AG09309 (cell line): ENCODE measurements at regions not wholly inside any gene's neighbourhood (a gene's known extent, or its start where the extent isn't known, plus 50 kb on each side); places are given as distances from the start of the nearest gene placed in this dataset.

Experiments
- DNase-seq: peaks from one replicate; pipeline ENCODE4 v3.0.0-alpha.2; 2010; ENCODE audit warnings: low read depth
- H3K4me3 ChIP-seq: 2 replicates; pipeline ENCODE4 v1.5.1; 2011; ENCODE audit warnings: mild to moderate bottlenecking, low read depth, low read length, moderate library complexity; ENCODE audit not compliant: control insufficient read depth
- CTCF ChIP-seq: IDR thresholded peaks from 2 replicates; pipeline ENCODE4 v1.5.1; 2011; ENCODE audit warnings: mild to moderate bottlenecking, low read depth, low read length, inconsistent platforms; ENCODE audit not compliant: insufficient read depth, control insufficient read depth; ENCODE audit errors: missing control alignments

DNA sequence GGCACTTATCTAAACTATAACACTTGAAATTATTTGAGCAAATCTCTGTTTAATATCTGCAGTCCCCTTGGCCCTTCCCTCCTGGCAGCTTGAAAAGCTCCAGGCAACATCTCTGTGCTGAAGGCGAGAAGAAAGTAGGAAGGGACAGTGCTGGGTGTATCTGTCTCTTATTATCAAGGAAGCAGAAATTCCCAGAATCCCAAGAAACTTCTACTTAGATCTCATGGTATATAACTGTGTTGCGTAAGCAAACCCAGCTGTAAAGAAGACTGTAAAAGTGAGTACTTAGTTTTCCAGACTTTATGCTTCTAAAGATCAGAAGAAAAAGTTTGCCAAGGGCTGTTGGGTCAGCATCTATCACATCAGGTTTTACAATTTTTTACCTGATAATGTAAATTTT, 1869.8 kb downstream of the MAT2B start:
- DNase-seq = no peak
- no peak for TF ChIP-seq CTCF
- H3K4me3 ChIP-seq = no peak overlapping the region

- DNase-seq = no peak
- no peak overlapping the region for H3K4me3 ChIP-seq
- no peak for TF ChIP-seq CTCF
Observed at GRCh38 chr5:165393839-165394238, 1888.4 kb downstream of the MAT2B start.

DNA sequence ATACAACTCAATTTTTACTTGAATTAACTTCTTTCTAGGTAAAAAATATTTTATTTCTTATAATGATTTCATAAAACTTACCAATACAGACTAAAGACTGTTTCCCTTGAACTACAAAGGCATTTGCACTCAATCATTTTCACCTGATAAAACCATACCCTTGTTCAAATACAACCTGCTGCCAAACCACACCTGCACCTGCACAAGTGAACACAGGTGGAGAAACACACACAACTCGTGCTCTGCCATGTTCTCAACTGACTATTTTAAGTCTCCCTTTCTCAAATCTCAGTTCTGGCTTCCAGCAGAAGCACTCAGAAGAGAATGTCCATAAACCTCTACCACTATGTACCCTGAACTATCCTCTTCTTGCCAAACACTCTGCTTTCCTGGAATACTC, 1892.1 kb downstream of the MAT2B start:
- no peak for DNase-seq
- no peak for TF ChIP-seq CTCF
- H3K4me3 ChIP-seq = no peak overlapping the region

- no peak for DNase-seq
- TF ChIP-seq CTCF = no peak
- no peak overlapping the region for H3K4me3 ChIP-seq
Observed at GRCh38 chr5:165400086-165400485, 1894.7 kb downstream of the MAT2B start.

- DNase-seq = no peak
- TF ChIP-seq CTCF = no peak
- H3K4me3 ChIP-seq = no peak overlapping the region
Observed at GRCh38 chr5:165404917-165405316, 1899.5 kb downstream of the MAT2B start.

DNA sequence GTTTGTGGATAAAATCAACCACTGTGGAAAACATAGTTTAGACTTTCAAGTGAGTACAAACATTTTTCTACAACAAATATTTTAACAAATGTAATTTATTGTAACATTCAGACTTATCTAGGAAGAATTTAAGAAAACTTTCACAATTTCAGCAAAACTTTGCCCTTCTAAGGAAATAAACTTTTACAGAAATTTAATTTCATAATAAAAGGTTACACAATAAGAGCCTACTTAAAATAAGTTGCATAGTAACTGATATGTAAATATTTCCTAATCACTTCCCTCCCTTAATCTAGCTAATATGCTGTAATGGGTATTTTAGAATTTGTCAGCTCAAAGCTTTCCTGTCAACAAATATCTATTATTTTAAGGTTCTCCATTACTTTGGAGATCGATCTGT, 1899.9 kb downstream of the MAT2B start:
- DNase-seq = no peak
- TF ChIP-seq CTCF = no peak
- no peak overlapping the region for H3K4me3 ChIP-seq

- DNase-seq = no peak
- no peak for TF ChIP-seq CTCF
- H3K4me3 ChIP-seq = no peak overlapping the region
Observed at GRCh38 chr5:165407352-165407751, 1901.9 kb downstream of the MAT2B start.
